IMR-90 (cell line): ENCODE measurements at regions not wholly inside any gene's neighbourhood (a gene's known extent, or its start where the extent isn't known, plus 50 kb on each side); places are given as distances from the start of the nearest gene placed in this dataset.

Experiments used
- ATAC-seq: fragments of 200-7000 bp; cut with Tn5 transposase; 2 replicates; pipeline ENCODE4 v1.9.1; 2020; ENCODE audit warnings: low read depth, mild to moderate bottlenecking, moderate library complexity
- BruUV-seq: library from RNA; stranded (reverse); fragments of 400-500 nt; replicated peaks from 2 replicates; lab custom pipeline; 2021; lab: Mats Ljungman, UMichigan
- CTCF ChIA-PET: fragments of 300-600 bp; formaldehyde crosslinking; extraction: SDS; loops from one replicate; lab custom pipeline; 2021; ENCODE audit warnings: antibody characterized with exemption; lab: Yijun Ruan, JAX
- POLR2A ChIA-PET: fragments of 300-600 bp; sonication (Branson Sonifier 250); formaldehyde crosslinking; loops from one replicate; lab custom pipeline; 2022; ENCODE audit warnings: antibody characterized with exemption; ENCODE audit not compliant: unreplicated experiment; lab: Charles Lee
- DNase-seq: peaks from one replicate; pipeline ENCODE4 v3.0.0; 2013
- H2AFZ ChIP-seq: replicated peaks from 2 replicates; pipeline ENCODE3; 2013; ENCODE audit warnings: low read length, mild to moderate bottlenecking; ENCODE audit not compliant: poor library complexity
- H2AK5ac ChIP-seq: 2 replicates; pipeline ENCODE4 v1.6.1; 2013; ENCODE audit warnings: low read depth, low read length, inconsistent platforms
- H2AK9ac ChIP-seq: replicated peaks from 2 replicates; pipeline ENCODE3; 2013; ENCODE audit warnings: mild to moderate bottlenecking, low read depth, low read length, moderate library complexity; ENCODE audit not compliant: poor library complexity
- H2BK120ac ChIP-seq: 2 replicates; pipeline ENCODE4 v1.6.1; 2013; ENCODE audit warnings: low read depth, low read length, inconsistent platforms
- H2BK15ac ChIP-seq: 3 replicates; pipeline ENCODE4 v1.6.1; 2013; ENCODE audit warnings: low read depth, low read length, inconsistent platforms
- H2BK20ac ChIP-seq: 2 replicates; pipeline ENCODE4 v1.6.1; 2013; ENCODE audit warnings: low read depth, mild to moderate bottlenecking, inconsistent platforms, low read length, moderate library complexity
- H2BK5ac ChIP-seq: 2 replicates; pipeline ENCODE4 v1.6.1; 2013; ENCODE audit warnings: mild to moderate bottlenecking, low read depth, low read length, inconsistent platforms; ENCODE audit not compliant: poor library complexity, severe bottlenecking
- H3K14ac ChIP-seq: replicated peaks from 2 replicates; pipeline ENCODE4 v1.6.1; 2013; ENCODE audit warnings: low read depth, low read length, inconsistent platforms
- H3K18ac ChIP-seq: 2 replicates; pipeline ENCODE4 v1.6.1; 2013; ENCODE audit warnings: low read depth, low read length, control low read depth
- H3K23ac ChIP-seq: 2 replicates; pipeline ENCODE4 v1.6.1; 2013; ENCODE audit warnings: low read depth, low read length, inconsistent platforms
- H3K27ac ChIP-seq: 2 replicates; pipeline ENCODE4 v1.5.1; 2013; ENCODE audit warnings: mild to moderate bottlenecking, control low read depth, low read length; ENCODE audit not compliant: insufficient read depth
- H3K27me3 ChIP-seq: 2 replicates; pipeline ENCODE4 v1.6.1; 2013; ENCODE audit warnings: low read length; ENCODE audit not compliant: control insufficient read depth, insufficient read depth
- H3K36me3 ChIP-seq: 2 replicates; pipeline ENCODE4 v1.6.1; 2013; ENCODE audit warnings: low read length, mixed read lengths; ENCODE audit not compliant: control insufficient read depth, insufficient read depth
- H3K4ac ChIP-seq: 2 replicates; pipeline ENCODE4 v1.6.1; 2013; ENCODE audit warnings: low read depth, low read length, inconsistent platforms
- H3K4me1 ChIP-seq: 2 replicates; pipeline ENCODE4 v1.6.1; 2013; ENCODE audit warnings: low read length, mixed read lengths; ENCODE audit not compliant: control insufficient read depth, insufficient read depth
- H3K4me2 ChIP-seq: 2 replicates; pipeline ENCODE4 v1.6.1; 2013; ENCODE audit warnings: low read depth, mild to moderate bottlenecking, control low read depth, low read length, moderate library complexity
- H3K4me3 ChIP-seq: 2 replicates; pipeline ENCODE4 v1.5.1; 2013; ENCODE audit warnings: low read depth, mild to moderate bottlenecking, control low read depth, low read length, moderate library complexity; ENCODE audit not compliant: insufficient read depth
- H3K56ac ChIP-seq: 2 replicates; pipeline ENCODE4 v1.6.1; 2013; ENCODE audit warnings: low read length, inconsistent platforms; ENCODE audit not compliant: insufficient read depth; ENCODE audit errors: extremely low read depth
- H3K79me1 ChIP-seq, 2 experiments: 2 replicates each; pipeline ENCODE4 v1.6.1; 2013; ENCODE audit warnings: low read length in 2 of 2, inconsistent platforms in 1 of 2, low read depth in 1 of 2
- H3K9ac ChIP-seq: 2 replicates; pipeline ENCODE4 v1.6.1; 2013; ENCODE audit warnings: low read depth, low read length, control low read depth
- H3K9me1 ChIP-seq: 2 replicates; pipeline ENCODE4 v1.6.1; 2013; ENCODE audit warnings: low read length, inconsistent platforms; ENCODE audit not compliant: insufficient read depth
- H3K9me3 ChIP-seq: 2 replicates; pipeline ENCODE4 v1.6.1; 2013; ENCODE audit warnings: low read length; ENCODE audit not compliant: control insufficient read depth, insufficient read depth
- H4K20me1 ChIP-seq: 2 replicates; pipeline ENCODE4 v1.6.1; 2013; ENCODE audit warnings: low read length, inconsistent platforms; ENCODE audit not compliant: insufficient read depth
- H4K5ac ChIP-seq: 2 replicates; pipeline ENCODE4 v1.6.1; 2013; ENCODE audit warnings: mild to moderate bottlenecking, low read depth, low read length, control low read depth
- H4K8ac ChIP-seq, 2 experiments: 2 replicates each; pipeline ENCODE4 v1.6.1; 2013; ENCODE audit warnings: low read depth in 2 of 2, low read length in 2 of 2, control low read depth in 1 of 2, inconsistent platforms in 1 of 2
- H4K91ac ChIP-seq: 2 replicates; pipeline ENCODE4 v1.6.1; 2013; ENCODE audit warnings: low read depth, low read length, inconsistent platforms; ENCODE audit not compliant: insufficient read depth
- BHLHE40 ChIP-seq: fragments of 150-350 bp; IDR thresholded peaks from 2 replicates; pipeline ENCODE4 v1.6.1; 2016; ENCODE audit warnings: mild to moderate bottlenecking, low read depth, low read length
- CEBPB ChIP-seq: IDR thresholded peaks from 2 replicates; pipeline ENCODE4 v1.6.1; 2012; ENCODE audit warnings: low read depth, low read length, improper control_type of control experiment
- CHD1 ChIP-seq: IDR thresholded peaks from 2 replicates; pipeline ENCODE4 v1.6.1; 2012; ENCODE audit warnings: low read depth, low read length, improper control_type of control experiment
- ELK1 ChIP-seq: fragments of 150-350 bp; IDR thresholded peaks from 2 replicates; pipeline ENCODE4 v1.6.1; 2016; ENCODE audit warnings: low read depth, mild to moderate bottlenecking, low read length, moderate library complexity, borderline replicate concordance
- FOS ChIP-seq: fragments of 150-350 bp; IDR thresholded peaks from 2 replicates; pipeline ENCODE4 v1.6.1; 2016; ENCODE audit warnings: low read depth, low read length
- MAZ ChIP-seq: IDR thresholded peaks from 2 replicates; pipeline ENCODE4 v1.6.1; 2012; ENCODE audit warnings: low read depth, mild to moderate bottlenecking, low read length, improper control_type of control experiment, moderate library complexity, borderline replicate concordance
- MXI1 ChIP-seq: IDR thresholded peaks from 2 replicates; pipeline ENCODE4 v1.6.1; 2012; ENCODE audit warnings: low read depth, mild to moderate bottlenecking, low read length, moderate library complexity, borderline replicate concordance
- POLR2A ChIP-seq: IDR thresholded peaks from 2 replicates; pipeline ENCODE4 v1.6.1; 2012; ENCODE audit warnings: mild to moderate bottlenecking, low read depth, low read length
- RAD21 ChIP-seq: IDR thresholded peaks from 2 replicates; pipeline ENCODE4 v1.6.1; 2012; ENCODE audit warnings: low read length, improper control_type of control experiment
- RCOR1 ChIP-seq: IDR thresholded peaks from 2 replicates; pipeline ENCODE4 v1.6.1; 2012; ENCODE audit warnings: mild to moderate bottlenecking, low read length, improper control_type of control experiment; ENCODE audit not compliant: insufficient replicate concordance
- WGBS, 2 experiments: methylation state at CpG; one replicate each; pipeline versions ENCODE4 v1.1.5 to v1.1.7; 2013; ENCODE audit warnings: missing lambda C conversion rate in 2 of 2; ENCODE audit not compliant: insufficient read length in 1 of 2; ENCODE audit errors: extremely low coverage in 2 of 2; 5-methylcytosine and 5-hydroxymethylcytosine counted together
- dilution Hi-C: fragments of 300-500 bp; cut with HindIII; formaldehyde crosslinking; loops from one replicate; pipeline ENCODE4 v1.14.3; 2018; ENCODE audit warnings: low sequenced_read_pairs; ENCODE audit not compliant: unreplicated experiment
- in situ Hi-C: fragments of 300-500 bp; cut with MboI; formaldehyde crosslinking; loops from 3 replicates; pipeline ENCODE4 v1.14.3; 2019; ENCODE audit warnings: low sequenced_read_pairs, inconsistent platforms, mixed read lengths
- intact Hi-C: fragments of 100-400 bp; cut with micrococcal nuclease; formaldehyde crosslinking; loops from 2 replicates; pipeline ENCODE4 v1.10.0; 2022
- TF ChIP-seq, protein P1 (sequence below): fragments of 150-350 bp; IDR thresholded peaks from 2 replicates; pipeline ENCODE4 v1.6.1; 2017; ENCODE audit warnings: mild to moderate bottlenecking, antibody characterized with exemption, low read length, low read depth

DNA sequence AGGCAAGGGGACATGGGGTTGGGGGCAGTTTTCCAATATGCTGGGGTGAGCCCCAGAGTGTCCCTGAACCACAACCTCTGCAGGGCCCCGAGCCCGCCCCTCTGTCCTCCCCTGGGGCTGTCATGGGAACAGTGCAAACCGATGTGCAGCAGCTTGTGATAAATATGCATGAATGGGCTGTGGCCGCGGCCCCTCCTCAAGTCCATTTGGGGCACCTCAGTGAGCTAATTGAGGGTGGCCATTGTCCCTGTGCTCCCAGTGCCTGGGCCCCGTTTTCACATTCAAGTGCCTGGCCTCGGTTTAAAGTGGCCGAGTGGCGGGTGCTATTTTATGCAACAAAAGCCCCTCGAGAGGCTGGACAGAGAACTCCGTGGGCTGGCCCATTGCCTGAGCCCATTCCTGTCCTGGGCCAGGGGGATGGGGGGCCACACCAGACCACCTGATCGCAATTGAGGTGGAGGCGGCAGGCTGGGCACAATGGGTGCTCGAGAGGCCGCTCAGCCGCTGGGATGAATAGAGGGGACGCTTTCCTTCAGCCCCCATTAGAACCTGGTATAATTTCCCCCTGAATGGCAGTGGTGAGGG lies 193.7 kb downstream of the FOXD2 start:
- POLR2A ChIA-PET = no interaction called here
- Histone ChIP-seq H4K8ac (no peak overlapping the region), H2BK15ac (no peak overlapping the region), H3K27me3 (no peaks in the 10 kb centered on the region), H4K20me1 (no peaks in the 10 kb centered on the region), H3K4ac (no peak overlapping the region), H4K5ac (no peak overlapping the region), H2BK5ac (no peak overlapping the region), H2AK5ac (no peak overlapping the region), H3K36me3 (no peaks in the 10 kb centered on the region), H3K18ac (no peak overlapping the region), H2BK120ac (no peak overlapping the region), H3K56ac (no peak overlapping the region), H3K14ac (no peak overlapping the region), H3K27ac (no peak overlapping the region), H3K79me1 (no peaks in the 10 kb centered on the region), H2AFZ (no peak overlapping the region), H3K4me1 (no peaks in the 10 kb centered on the region), H3K9me1 (no peaks in the 10 kb centered on the region), H3K4me3 (no peak overlapping the region), H2BK20ac (no peak overlapping the region), H3K23ac (no peak overlapping the region), H3K9ac (no peak overlapping the region), H3K4me2 (no peak overlapping the region), H3K9me3 (no peaks in the 10 kb centered on the region), H2AK9ac (no peak overlapping the region), H4K91ac (no peak overlapping the region)
- intact Hi-C loops (no loop called here), in situ Hi-C loops (no loop called here), dilution Hi-C loops (no loop called here)
- ATAC-seq (no peak), DNase-seq (no peak)
- no TSS peak for BruUV-seq
- CTCF ChIA-PET = no interaction called here
- TF ChIP-seq BHLHE40 (no peak), ELK1 (no peak), RAD21 (no peak), POLR2A (no peak), FOS (no peak), RCOR1 (no peak), MXI1 (no peak), CEBPB (no peak), MAZ (no peak), CHD1 (no peak)
- TF ChIP-seq, protein P1, sequence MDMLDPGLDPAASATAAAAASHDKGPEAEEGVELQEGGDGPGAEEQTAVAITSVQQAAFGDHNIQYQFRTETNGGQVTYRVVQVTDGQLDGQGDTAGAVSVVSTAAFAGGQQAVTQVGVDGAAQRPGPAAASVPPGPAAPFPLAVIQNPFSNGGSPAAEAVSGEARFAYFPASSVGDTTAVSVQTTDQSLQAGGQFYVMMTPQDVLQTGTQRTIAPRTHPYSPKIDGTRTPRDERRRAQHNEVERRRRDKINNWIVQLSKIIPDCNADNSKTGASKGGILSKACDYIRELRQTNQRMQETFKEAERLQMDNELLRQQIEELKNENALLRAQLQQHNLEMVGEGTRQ = no peak
- WGBS, 2 experiments = 36% methylated on average over 6 of the region's 17 CpGs; no CpG with 5 or more reads in 1 of the 2 experiments
